GM19455 (cell line): ENCODE measurements at regions not wholly inside any gene's neighbourhood (a gene's known extent, or its start where the extent isn't known, plus 50 kb on each side); places are given as distances from the start of the nearest gene placed in this dataset.

Experiments used
- ATAC-seq: cut with Tn5 transposase; IDR thresholded peaks from one replicate; pipeline ENCODE4 v1.9.1; 2021; ENCODE audit not compliant: unreplicated experiment

- no peak for ATAC-seq
These were observed 146.5 kb downstream of the CCDC34 start for GRCh38 chr11:27216270-27217149.

GRCh38 chr11:27215471-27216269, 147.3 kb downstream of the CCDC34 start:
- ATAC-seq = no peak

- ATAC-seq = no peak
These were observed 148.3 kb downstream of the CCDC34 start for GRCh38 chr11:27214713-27215112.

- no peak for ATAC-seq
These were observed 149.8 kb downstream of the CCDC34 start for GRCh38 chr11:27213232-27213660.

- ATAC-seq = no peak
These were observed 150.7 kb downstream of the CCDC34 start for GRCh38 chr11:27212248-27212780.

- ATAC-seq = no peak
These were observed 151.5 kb downstream of the CCDC34 start for GRCh38 chr11:27211370-27212127.

GRCh38 chr11:27210531-27210930, 152.5 kb downstream of the CCDC34 start:
- no peak for ATAC-seq

- no peak for ATAC-seq
These were observed 153.4 kb downstream of the CCDC34 start for GRCh38 chr11:27209562-27210005.

GRCh38 chr11:27208846-27209245, 154.2 kb downstream of the CCDC34 start:
- ATAC-seq = no peak

- no peak for ATAC-seq
These were observed 155.9 kb downstream of the CCDC34 start for GRCh38 chr11:27207025-27207650.

- ATAC-seq = no peak
These were observed 157.0 kb downstream of the CCDC34 start for GRCh38 chr11:27205779-27206570.

GRCh38 chr11:27205250-27205649, 157.8 kb downstream of the CCDC34 start:
- ATAC-seq = no peak

- no peak for ATAC-seq
These were observed 158.5 kb downstream of the CCDC34 start for GRCh38 chr11:27204529-27204928.

GRCh38 chr11:27203077-27203647, 159.9 kb downstream of the CCDC34 start:
- no peak for ATAC-seq

- ATAC-seq = no peak
These were observed 161.1 kb downstream of the BBOX1 start for GRCh38 chr11:27201454-27202302.

GRCh38 chr11:27200779-27201453, 160.3 kb downstream of the BBOX1 start:
- ATAC-seq = no peak

GRCh38 chr11:27196203-27196897, 155.7 kb downstream of the BBOX1 start:
- no peak for ATAC-seq
